ENCODE measurements at regions not wholly inside any gene's neighbourhood (a gene's known extent, or its start where the extent isn't known, plus 50 kb on each side); places are given as distances from the start of the nearest gene placed in this dataset.

GRCh38 chr9:89664896-89665329 is 60.1 kb downstream of the GADD45G start:
- Histone ChIP-seq H3K79me2 (ENCODE audit: insufficient read depth, low read length) (no peaks in the 10 kb centered on the region), H4K20me1 (ENCODE audit: insufficient read depth, low read length) (no peaks in the 10 kb centered on the region), H3K9me2 (ENCODE audit: low read depth, low read length) (no peaks in the 10 kb centered on the region), H3K9ac (ENCODE audit: low read length) (no peak overlapping the region), H3K4me2 (ENCODE audit: low read length) (no peak overlapping the region), H3K27ac (ENCODE audit: low read depth, low read length, poor library complexity, severe bottlenecking) (no peak overlapping the region), H3K9me3 (ENCODE audit: low read length) (no peaks in the 10 kb centered on the region), H3K4me1 (ENCODE audit: insufficient read depth, low read length, severe bottlenecking) (no peaks in the 10 kb centered on the region), H3K27me3 (ENCODE audit: insufficient read depth, low read length) (no peaks in the 10 kb centered on the region), H3K4me3 (ENCODE audit: low read depth, low read length, poor library complexity, severe bottlenecking) (no peak overlapping the region), H3F3A (ENCODE audit: insufficient read depth, low read length) (no peaks in the 10 kb centered on the region), H2AFZ (ENCODE audit: low read length) (no peak overlapping the region), H3K36me3 (ENCODE audit: insufficient read depth, low read length) (no peaks in the 10 kb centered on the region)
- TF ChIP-seq EZH2 (IDR thresholded peaks at IDR 0.05; ENCODE audit: borderline replicate concordance, low read length) (no peak), CTCF (IDR thresholded peaks at IDR 0.05; ENCODE audit: low read length) (no peak)

GRCh38 chr9:89666364-89666763 is 61.6 kb downstream of the GADD45G start:
- no peaks in the 10 kb centered on the region for H3F3A ChIP-seq (ENCODE audit: insufficient read depth, low read length)
- no peak overlapping the region for H2AFZ ChIP-seq (ENCODE audit: low read length)
- no peaks in the 10 kb centered on the region for H3K9me2 ChIP-seq (ENCODE audit: low read depth, low read length)
- H3K4me3 ChIP-seq (ENCODE audit: low read depth, low read length, poor library complexity, severe bottlenecking): no peak overlapping the region
- H3K36me3 ChIP-seq (ENCODE audit: insufficient read depth, low read length): no peaks in the 10 kb centered on the region
- no peaks in the 10 kb centered on the region for H3K79me2 ChIP-seq (ENCODE audit: insufficient read depth, low read length)
- H3K4me2 ChIP-seq (ENCODE audit: low read length): no peak overlapping the region
- H3K9me3 ChIP-seq (ENCODE audit: low read length): no peaks in the 10 kb centered on the region
- no peaks in the 10 kb centered on the region for H3K4me1 ChIP-seq (ENCODE audit: insufficient read depth, low read length, severe bottlenecking)
- no peaks in the 10 kb centered on the region for H3K27me3 ChIP-seq (ENCODE audit: insufficient read depth, low read length)
- no peak overlapping the region for H3K9ac ChIP-seq (ENCODE audit: low read length)
- TF ChIP-seq CTCF (IDR thresholded peaks at IDR 0.05; ENCODE audit: low read length): no peak
- no peak for TF ChIP-seq EZH2 (IDR thresholded peaks at IDR 0.05; ENCODE audit: borderline replicate concordance, low read length)
- H4K20me1 ChIP-seq (ENCODE audit: insufficient read depth, low read length): no peaks in the 10 kb centered on the region
- H3K27ac ChIP-seq (ENCODE audit: low read depth, low read length, poor library complexity, severe bottlenecking): no peak overlapping the region

GRCh38 chr9:89666950-89667349 is 62.1 kb downstream of the GADD45G start:
- Histone ChIP-seq H3K9ac (ENCODE audit: low read length) (no peak overlapping the region), H2AFZ (ENCODE audit: low read length) (no peak overlapping the region), H3K4me2 (ENCODE audit: low read length) (no peak overlapping the region), H3K4me1 (ENCODE audit: insufficient read depth, low read length, severe bottlenecking) (no peaks in the 10 kb centered on the region), H3F3A (ENCODE audit: insufficient read depth, low read length) (no peaks in the 10 kb centered on the region), H3K9me3 (ENCODE audit: low read length) (no peaks in the 10 kb centered on the region), H3K79me2 (ENCODE audit: insufficient read depth, low read length) (no peaks in the 10 kb centered on the region), H3K9me2 (ENCODE audit: low read depth, low read length) (no peaks in the 10 kb centered on the region), H4K20me1 (ENCODE audit: insufficient read depth, low read length) (no peaks in the 10 kb centered on the region), H3K27ac (ENCODE audit: low read depth, low read length, poor library complexity, severe bottlenecking) (no peak overlapping the region), H3K4me3 (ENCODE audit: low read depth, low read length, poor library complexity, severe bottlenecking) (no peak overlapping the region), H3K36me3 (ENCODE audit: insufficient read depth, low read length) (no peaks in the 10 kb centered on the region), H3K27me3 (ENCODE audit: insufficient read depth, low read length) (no peaks in the 10 kb centered on the region)
- no peak for TF ChIP-seq EZH2 (IDR thresholded peaks at IDR 0.05; ENCODE audit: borderline replicate concordance, low read length)
- no peak for TF ChIP-seq CTCF (IDR thresholded peaks at IDR 0.05; ENCODE audit: low read length)

Measured in OCI-LY1 (cell line).